Peyer's patch (tissue), 4 donors: ENCODE measurements at regions not wholly inside any gene's neighbourhood (a gene's known extent, or its start where the extent isn't known, plus 50 kb on each side); places are given as distances from the start of the nearest gene placed in this dataset.

Source experiments
- DNase-seq, 3 donors: peaks; one replicate each; pipeline ENCODE4 v3.0.0-alpha.2; 2017 to 2019
- H3K27ac ChIP-seq, 4 donors: fragments of 200-600 bp; sonication (generic); one replicate each; pipeline ENCODE4 v1.5.1; 2016 to 2019
- H3K27me3 ChIP-seq, 2 donors: fragments of 200-600 bp; sonication (generic); one replicate each; pipeline ENCODE4 v1.5.1; 2019
- H3K36me3 ChIP-seq, 3 donors: fragments of 200-600 bp; sonication (generic); one replicate each; pipeline ENCODE4 v1.5.1; 2016 to 2019
- H3K4me1 ChIP-seq, 4 donors: fragments of 200-600 bp; sonication (generic); one replicate each; pipeline ENCODE4 v1.5.1; 2016 to 2019
- H3K4me3 ChIP-seq, 4 donors: fragments of 200-600 bp; sonication (generic); 1 replicate in 3 of 4; 2 replicates in 1 of 4; pipeline ENCODE4 v1.5.1; 2016 to 2019; ENCODE audit warnings: mild to moderate bottlenecking in 1 of 4
- H3K9me3 ChIP-seq, 4 donors: fragments of 200-600 bp; sonication (generic); one replicate each; pipeline ENCODE4 v1.5.1; 2016 to 2019; ENCODE audit warnings: mild to moderate bottlenecking in 1 of 4
- POLR2A ChIP-seq, 2 donors: fragments of 450-650 bp; IDR thresholded peaks; one replicate each; pipeline ENCODE4 v1.5.1; 2017; ENCODE audit warnings: antibody characterized with exemption in 2 of 2, mild to moderate bottlenecking in 2 of 2, moderate library complexity in 2 of 2
- TF ChIP-seq, protein P1 (sequence below), 6 experiments: fragments of 450-650 bp in 4 of 6; fragments of 200-600 bp in 2 of 6; sonication (generic) in 1 of 6; IDR thresholded peaks; one replicate each; pipeline ENCODE4 v1.5.1; 2017 to 2019; ENCODE audit warnings: antibody characterized with exemption in 6 of 6, mild to moderate bottlenecking in 3 of 6, moderate library complexity in 1 of 6

- no peaks in the 10 kb centered on the region for H3K4me1 ChIP-seq
- DNase-seq: no peak
- H3K27me3 ChIP-seq: no peaks in the 10 kb centered on the region
- H3K36me3 ChIP-seq: no peaks in the 10 kb centered on the region
- no peaks in the 10 kb centered on the region for H3K9me3 ChIP-seq
- no peak for TF ChIP-seq POLR2A (IDR thresholded peaks at IDR 0.05)
- TF ChIP-seq, protein P1, sequence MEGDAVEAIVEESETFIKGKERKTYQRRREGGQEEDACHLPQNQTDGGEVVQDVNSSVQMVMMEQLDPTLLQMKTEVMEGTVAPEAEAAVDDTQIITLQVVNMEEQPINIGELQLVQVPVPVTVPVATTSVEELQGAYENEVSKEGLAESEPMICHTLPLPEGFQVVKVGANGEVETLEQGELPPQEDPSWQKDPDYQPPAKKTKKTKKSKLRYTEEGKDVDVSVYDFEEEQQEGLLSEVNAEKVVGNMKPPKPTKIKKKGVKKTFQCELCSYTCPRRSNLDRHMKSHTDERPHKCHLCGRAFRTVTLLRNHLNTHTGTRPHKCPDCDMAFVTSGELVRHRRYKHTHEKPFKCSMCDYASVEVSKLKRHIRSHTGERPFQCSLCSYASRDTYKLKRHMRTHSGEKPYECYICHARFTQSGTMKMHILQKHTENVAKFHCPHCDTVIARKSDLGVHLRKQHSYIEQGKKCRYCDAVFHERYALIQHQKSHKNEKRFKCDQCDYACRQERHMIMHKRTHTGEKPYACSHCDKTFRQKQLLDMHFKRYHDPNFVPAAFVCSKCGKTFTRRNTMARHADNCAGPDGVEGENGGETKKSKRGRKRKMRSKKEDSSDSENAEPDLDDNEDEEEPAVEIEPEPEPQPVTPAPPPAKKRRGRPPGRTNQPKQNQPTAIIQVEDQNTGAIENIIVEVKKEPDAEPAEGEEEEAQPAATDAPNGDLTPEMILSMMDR (IDR thresholded peaks at IDR 0.05): no peak
- no peak overlapping the region for H3K4me3 ChIP-seq
- H3K27ac ChIP-seq: no peak overlapping the region
These were observed 142.3 kb downstream of the ZIC1 start for GRCh38 chr3:147551491-147551890.

- H3K4me1 ChIP-seq: no peaks in the 10 kb centered on the region
- H3K36me3 ChIP-seq: no peaks in the 10 kb centered on the region
- DNase-seq: no peak
- H3K27ac ChIP-seq: no peak overlapping the region
- no peaks in the 10 kb centered on the region for H3K9me3 ChIP-seq
- TF ChIP-seq, protein P1 (IDR thresholded peaks at IDR 0.05): no peak
- no peak for TF ChIP-seq POLR2A (IDR thresholded peaks at IDR 0.05)
- H3K4me3 ChIP-seq: no peak overlapping the region
- H3K27me3 ChIP-seq: no peaks in the 10 kb centered on the region
These were observed 145.2 kb downstream of the ZIC1 start for GRCh38 chr3:147554332-147554731.

- no peak overlapping the region for H3K4me3 ChIP-seq
- TF ChIP-seq, protein P1 (IDR thresholded peaks at IDR 0.05): no peak
- TF ChIP-seq POLR2A (IDR thresholded peaks at IDR 0.05): no peak
These were observed 163.8 kb downstream of the ZIC1 start for GRCh38 chr3:147572970-147573340.

DNA sequence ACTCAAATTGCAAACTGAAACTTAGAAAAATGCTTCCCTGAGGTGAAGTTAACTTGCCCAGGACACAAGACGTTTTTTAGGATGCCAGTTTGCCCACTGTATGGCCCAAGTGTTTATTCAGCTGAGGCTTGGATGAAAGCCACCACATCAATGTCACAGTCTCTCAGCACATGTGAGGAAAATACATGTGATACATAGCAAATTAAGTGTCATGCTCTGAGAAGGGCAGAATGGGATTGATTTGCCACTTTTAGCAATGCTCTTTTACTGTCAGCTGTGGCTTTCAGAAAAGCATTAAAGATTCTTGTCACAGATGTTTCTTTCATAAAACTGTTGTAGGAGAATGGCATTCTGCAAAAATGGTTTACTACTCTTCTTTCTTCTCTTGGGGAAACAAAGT, 165.5 kb downstream of the ZIC1 start:
- Histone ChIP-seq H3K4me1 (no peaks in the 10 kb centered on the region), H3K36me3 (no peaks in the 10 kb centered on the region), H3K9me3 (no peaks in the 10 kb centered on the region), H3K27me3 (no peaks in the 10 kb centered on the region), H3K4me3 (no peak overlapping the region), H3K27ac (no peak overlapping the region)
- DNase-seq: no peak
- TF ChIP-seq, protein P1 (IDR thresholded peaks at IDR 0.05): no peak
- no peak for TF ChIP-seq POLR2A (IDR thresholded peaks at IDR 0.05)

More at GRCh38 chr3:147572970-147573340, 163.8 kb downstream of the ZIC1 start:
- no peak for DNase-seq
- no peaks in the 10 kb centered on the region for H3K27me3 ChIP-seq
- H3K9me3 ChIP-seq: no peaks in the 10 kb centered on the region
- H3K4me1 ChIP-seq: no peaks in the 10 kb centered on the region
- H3K27ac ChIP-seq: no peak overlapping the region
- no peaks in the 10 kb centered on the region for H3K36me3 ChIP-seq

DNA sequence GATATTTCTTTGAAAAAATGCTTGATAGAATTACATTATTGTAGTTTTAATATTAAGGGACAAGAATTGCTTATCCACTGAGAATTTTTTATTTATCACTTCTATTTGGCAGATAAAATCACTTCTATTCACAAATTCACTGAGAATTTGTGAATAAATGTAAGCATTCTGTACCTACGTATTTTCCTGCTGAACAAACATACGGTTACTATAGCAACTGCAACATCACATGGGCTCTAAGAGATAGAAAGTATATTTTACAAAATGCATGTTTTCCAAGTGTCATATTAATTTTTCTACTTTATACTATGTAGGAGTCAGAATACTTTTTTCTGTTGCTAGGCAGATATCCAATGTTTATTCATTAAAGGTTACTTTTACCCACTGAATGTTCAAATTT, 166.2 kb downstream of the ZIC1 start:
- Histone ChIP-seq H3K4me1 (no peaks in the 10 kb centered on the region), H3K36me3 (no peaks in the 10 kb centered on the region), H3K9me3 (no peaks in the 10 kb centered on the region), H3K27ac (no peak overlapping the region), H3K27me3 (no peaks in the 10 kb centered on the region), H3K4me3 (no peak overlapping the region)
- DNase-seq: no peak
- TF ChIP-seq, protein P1 (IDR thresholded peaks at IDR 0.05): no peak
- TF ChIP-seq POLR2A (IDR thresholded peaks at IDR 0.05): no peak

DNA sequence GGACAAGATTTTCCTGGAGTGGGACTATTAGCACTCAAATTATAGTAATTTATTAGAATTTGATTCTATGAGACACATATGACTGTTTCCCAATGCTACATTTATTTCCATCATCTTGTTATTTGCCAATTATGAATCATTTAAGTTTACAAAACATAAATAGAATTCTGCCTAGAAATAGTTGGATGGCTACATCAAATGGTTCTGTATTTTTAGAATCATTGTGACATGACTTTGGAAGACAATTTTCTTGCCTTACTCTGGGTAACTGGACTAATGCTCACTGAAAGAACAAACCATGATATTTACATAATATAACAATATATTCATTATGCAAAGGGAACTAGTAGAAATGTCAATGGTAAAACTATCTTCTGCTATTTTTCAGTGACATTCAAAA, 173.5 kb downstream of the ZIC1 start:
- TF ChIP-seq POLR2A (IDR thresholded peaks at IDR 0.05): no peak
- TF ChIP-seq, protein P1 (IDR thresholded peaks at IDR 0.05): no peak
- Histone ChIP-seq H3K4me3 (no peak overlapping the region), H3K36me3 (no peaks in the 10 kb centered on the region), H3K27me3 (no peaks in the 10 kb centered on the region), H3K4me1 (no peaks in the 10 kb centered on the region), H3K27ac (no peak overlapping the region), H3K9me3 (no peaks in the 10 kb centered on the region)
- no peak for DNase-seq
